Stimulated activated CD4-positive, alpha-beta T cell treated with anti-CD3 and anti-CD28 coated beads, Interleukin-12 subunit alpha, Interleukin-12 subunit beta, amount 100 ng/mL, for 24 hours (primary cell): ENCODE measurements at regions not wholly inside any gene's neighbourhood (a gene's known extent, or its start where the extent isn't known, plus 50 kb on each side); places are given as distances from the start of the nearest gene placed in this dataset.
"Not testable (repeated sequence)": the region's sequence is repeated elsewhere in the genome, so short reads cannot be mapped to it uniquely, and the experiment has no call there.

Experiments
- DNase-seq, 2 experiments: peaks; one replicate each; pipeline ENCODE4 v3.0.0-alpha.2; 2020; ENCODE audit warnings: low read depth in 2 of 2

GRCh38 chr16:6856578-6856977 is 476.1 kb upstream of the RBFOX1 start:
- DNase-seq, result no peak

- DNase-seq, result no peak
Observed at GRCh38 chr16:6853565-6853964, 479.1 kb upstream of the RBFOX1 start.

GRCh38 chr16:6852643-6853225 is 479.9 kb upstream of the RBFOX1 start:
- DNase-seq, result no peak

GRCh38 chr16:6846452-6846851 is 486.2 kb upstream of the RBFOX1 start:
- DNase-seq, result no peak

- no peak for DNase-seq
Observed at GRCh38 chr16:6841392-6841791, 491.3 kb upstream of the RBFOX1 start.

- no peak for DNase-seq
Observed at GRCh38 chr16:6837722-6838121, 494.9 kb upstream of the RBFOX1 start.

GRCh38 chr16:6836766-6837165 is 495.9 kb upstream of the RBFOX1 start:
- no peak for DNase-seq

- no peak for DNase-seq
Observed at GRCh38 chr16:6835941-6836340, 496.7 kb upstream of the RBFOX1 start.

- no peak for DNase-seq
Observed at GRCh38 chr16:6835516-6835915, 497.1 kb upstream of the RBFOX1 start.

- DNase-seq, result no peak
Observed at GRCh38 chr16:6828690-6829089, 504.0 kb upstream of the RBFOX1 start.

GRCh38 chr16:6827931-6828330 is 504.7 kb upstream of the RBFOX1 start:
- DNase-seq, result no peak

- no peak for DNase-seq
Observed at GRCh38 chr16:6827267-6827666, 505.4 kb upstream of the RBFOX1 start.

- DNase-seq, result no peak
Observed at GRCh38 chr16:6822041-6822440, 510.6 kb upstream of the RBFOX1 start.

GRCh38 chr16:6804461-6804860 is 528.2 kb upstream of the RBFOX1 start:
- DNase-seq, result no peak

- DNase-seq, result no peak
Observed at GRCh38 chr16:6803176-6803575, 529.5 kb upstream of the RBFOX1 start.

GRCh38 chr16:6797223-6797622 is 535.4 kb upstream of the RBFOX1 start:
- DNase-seq, result no peak

- no peak for DNase-seq
Observed at GRCh38 chr16:6777624-6778023, 555.0 kb upstream of the RBFOX1 start.

GRCh38 chr16:6775712-6776111 is 556.9 kb upstream of the RBFOX1 start:
- DNase-seq, result no peak

- DNase-seq, result no peak
Observed at GRCh38 chr16:6771956-6772355, 560.7 kb upstream of the RBFOX1 start.

- no peak for DNase-seq
Observed at GRCh38 chr16:6753553-6753952, 579.1 kb upstream of the RBFOX1 start.

GRCh38 chr16:6751191-6751590 is 581.5 kb upstream of the RBFOX1 start:
- DNase-seq, result no peak

- no peak for DNase-seq
Observed at GRCh38 chr16:6749698-6750097, 582.9 kb upstream of the RBFOX1 start.

- DNase-seq, result not testable (repeated sequence)
Observed at GRCh38 chr16:6736302-6736701, 596.3 kb upstream of the RBFOX1 start.

GRCh38 chr16:6735631-6736030 is 597.0 kb upstream of the RBFOX1 start:
- no peak for DNase-seq
